HUDEP-2 (cell line): ENCODE measurements at regions not wholly inside any gene's neighbourhood (a gene's known extent, or its start where the extent isn't known, plus 50 kb on each side); places are given as distances from the start of the nearest gene placed in this dataset.

ENCODE experiments used
- DNase-seq, 76 experiments: peaks; one replicate each; lab custom pipeline; 2025; ENCODE audit not compliant: unreplicated experiment in 76 of 76; lab: John Stamatoyannopoulos, UW

- DNase-seq: no peak
Measured at GRCh38 chr2:204012072-204012653, 75.6 kb downstream of the ICOS start.

GRCh38 chr2:204015118-204015843, 78.7 kb downstream of the ICOS start:
- DNase-seq: no peak

- no peak for DNase-seq
Measured at GRCh38 chr2:204018717-204019116, 82.2 kb downstream of the ICOS start.

GRCh38 chr2:204019572-204020501, 83.3 kb downstream of the ICOS start:
- peak in 1 of 76 experiments; percentile 0 for DNase-seq

GRCh38 chr2:204021290-204022081, 84.9 kb downstream of the ICOS start:
- DNase-seq: no peak

- peak in 1 of 76 experiments; percentile 1 for DNase-seq
Measured at GRCh38 chr2:204022550-204022949, 86.0 kb downstream of the ICOS start.

GRCh38 chr2:204023088-204023487, 86.5 kb downstream of the ICOS start:
- no peak for DNase-seq

GRCh38 chr2:204024503-204024902, 87.9 kb downstream of the ICOS start:
- DNase-seq: no peak

GRCh38 chr2:204024906-204025475, 88.4 kb downstream of the ICOS start:
- DNase-seq: no peak

GRCh38 chr2:204026294-204026693, 89.7 kb downstream of the ICOS start:
- DNase-seq: no peak

GRCh38 chr2:204027091-204027490, 90.5 kb downstream of the ICOS start:
- DNase-seq: no peak

- no peak for DNase-seq
Measured at GRCh38 chr2:204030322-204030721, 93.8 kb downstream of the ICOS start.

- DNase-seq: no peak
Measured at GRCh38 chr2:204031056-204031455, 94.5 kb downstream of the ICOS start.

GRCh38 chr2:204032301-204032700, 95.7 kb downstream of the ICOS start:
- no peak for DNase-seq

- no peak for DNase-seq
Measured at GRCh38 chr2:204033611-204034495, 97.3 kb downstream of the ICOS start.

- no peak for DNase-seq
Measured at GRCh38 chr2:204036706-204037105, 100.1 kb downstream of the ICOS start.

GRCh38 chr2:204037286-204037685, 100.7 kb downstream of the ICOS start:
- no peak for DNase-seq

GRCh38 chr2:204039298-204039838, 102.8 kb downstream of the ICOS start:
- DNase-seq: no peak

- no peak for DNase-seq
Measured at GRCh38 chr2:204040016-204040415, 103.5 kb downstream of the ICOS start.
